ENCODE measurements at regions not wholly inside any gene's neighbourhood (a gene's known extent, or its start where the extent isn't known, plus 50 kb on each side); places are given as distances from the start of the nearest gene placed in this dataset.
"Not testable (repeated sequence)": the region's sequence is repeated elsewhere in the genome, so short reads cannot be mapped to it uniquely, and the experiment has no call there.

GRCh38 chr2:8550937-8551621 lies 130.8 kb upstream of the ID2 start:
- H3K4me1 Mint-ChIP-seq (ENCODE audit: low read depth) = peaks cover 44% of the 10 kb centered on the region
- H3K9me3 Mint-ChIP-seq = no peaks in the 10 kb centered on the region
- H3K36me3 Mint-ChIP-seq (ENCODE audit: low read depth) = no peaks in the 10 kb centered on the region
- H3K27ac Mint-ChIP-seq = peak overlapping the region; percentile 1
- H3K4me3 Mint-ChIP-seq = no peak overlapping the region
- peaks cover 10% of the 10 kb centered on the region for H3K27me3 Mint-ChIP-seq
- intact Hi-C loops (cut with micrococcal nuclease) = no loop called here

DNA sequence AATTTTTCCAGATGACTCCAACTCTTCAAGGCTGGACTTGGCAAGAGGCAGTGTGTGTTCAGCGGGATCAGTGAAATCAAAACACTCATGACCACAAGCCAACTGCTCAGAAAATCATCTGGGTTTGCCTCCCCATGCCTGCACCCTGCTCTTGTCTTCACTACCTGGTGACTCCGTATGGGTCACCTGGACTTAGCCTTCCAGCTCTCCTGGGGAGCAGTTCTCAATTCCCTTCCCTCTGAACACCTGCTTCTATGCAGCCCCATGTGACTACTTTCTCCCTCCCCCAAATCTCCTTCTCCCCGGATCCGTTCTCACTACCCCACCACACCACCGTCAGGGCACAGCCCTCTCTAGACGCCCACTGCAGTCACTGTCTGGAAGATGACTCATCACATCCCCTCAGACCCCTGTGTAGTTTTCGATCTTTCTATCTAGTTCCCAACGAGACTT lies 130.2 kb upstream of the ID2 start:
- intact Hi-C loops (cut with micrococcal nuclease) = no loop called here
- Mint-ChIP-seq H3K27ac (peak overlapping the region; percentile 1), H3K36me3 (ENCODE audit: low read depth) (no peaks in the 10 kb centered on the region), H3K27me3 (peaks cover 10% of the 10 kb centered on the region), H3K9me3 (no peaks in the 10 kb centered on the region), H3K4me1 (ENCODE audit: low read depth) (peaks cover 38% of the 10 kb centered on the region), H3K4me3 (no peak overlapping the region)

DNA sequence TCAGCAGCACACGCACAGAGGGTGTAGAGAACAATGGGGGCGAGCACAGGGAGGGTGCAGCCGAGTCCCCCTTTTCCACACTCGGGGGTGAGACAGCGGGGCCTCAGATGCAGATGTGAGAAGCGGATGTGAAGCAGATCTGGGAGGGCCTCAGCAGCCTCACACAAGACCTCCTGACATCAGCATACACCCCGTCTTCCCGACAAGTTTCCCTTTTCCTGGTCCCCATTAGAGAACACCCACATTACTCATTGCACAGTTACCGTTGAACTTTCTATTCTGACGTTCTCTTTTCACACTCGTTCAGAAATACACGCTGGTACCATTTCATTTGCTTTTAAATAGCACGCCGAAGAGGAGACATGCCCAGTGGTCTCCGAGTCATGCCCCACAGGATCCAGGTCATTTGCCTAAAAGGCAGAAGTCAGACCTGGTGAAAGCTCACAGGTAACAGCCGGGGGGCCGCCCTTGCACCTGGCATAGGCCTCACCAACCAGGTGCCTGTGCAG lies 129.5 kb upstream of the ID2 start:
- peak overlapping the region; percentile 1 for H3K27ac Mint-ChIP-seq
- peaks cover 10% of the 10 kb centered on the region for H3K27me3 Mint-ChIP-seq
- no peaks in the 10 kb centered on the region for H3K36me3 Mint-ChIP-seq (ENCODE audit: low read depth)
- no peaks in the 10 kb centered on the region for H3K9me3 Mint-ChIP-seq
- no peak overlapping the region for H3K4me3 Mint-ChIP-seq
- intact Hi-C loops (cut with micrococcal nuclease) = no loop called here
- H3K4me1 Mint-ChIP-seq (ENCODE audit: low read depth) = peaks cover 31% of the 10 kb centered on the region

GRCh38 chr2:8553643-8554042 lies 128.2 kb upstream of the ID2 start:
- intact Hi-C loops (cut with micrococcal nuclease) = no loop called here
- Mint-ChIP-seq H3K9me3 (peaks cover 8% of the 10 kb centered on the region), H3K27ac (no peak overlapping the region), H3K36me3 (ENCODE audit: low read depth) (no peaks in the 10 kb centered on the region), H3K4me3 (no peak overlapping the region), H3K27me3 (peaks cover 4% of the 10 kb centered on the region), H3K4me1 (ENCODE audit: low read depth) (peaks cover 21% of the 10 kb centered on the region)

DNA sequence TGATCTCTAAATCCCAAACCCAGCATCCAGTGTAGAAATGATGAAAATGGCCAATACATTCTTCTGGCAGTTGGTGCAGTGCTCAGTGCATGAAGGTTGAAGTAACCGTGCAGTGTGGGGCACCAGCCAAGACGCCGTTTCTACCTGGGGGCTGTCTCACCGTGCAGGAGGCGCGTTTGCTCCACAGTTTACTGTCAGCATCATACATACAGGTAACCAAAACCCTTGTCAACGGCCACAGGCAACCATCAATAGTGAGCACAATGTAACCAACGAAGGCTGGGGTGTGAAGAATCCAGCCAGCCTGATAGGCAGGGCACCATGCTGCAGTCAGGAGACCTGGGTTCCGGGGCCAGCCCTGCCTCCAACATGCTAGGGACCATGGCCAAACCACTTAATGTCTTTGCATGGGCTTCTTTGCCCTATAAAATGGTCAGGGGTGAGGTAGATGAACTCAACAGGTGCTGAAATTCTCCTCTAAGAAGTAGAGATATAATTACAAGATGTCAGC lies 127.5 kb upstream of the ID2 start:
- intact Hi-C loops (cut with micrococcal nuclease) = no loop called here
- Mint-ChIP-seq H3K4me3 (no peak overlapping the region), H3K36me3 (ENCODE audit: low read depth) (no peaks in the 10 kb centered on the region), H3K27me3 (peaks cover 2% of the 10 kb centered on the region), H3K4me1 (ENCODE audit: low read depth) (peaks cover 21% of the 10 kb centered on the region), H3K27ac (no peak overlapping the region), H3K9me3 (peaks cover 15% of the 10 kb centered on the region)

DNA sequence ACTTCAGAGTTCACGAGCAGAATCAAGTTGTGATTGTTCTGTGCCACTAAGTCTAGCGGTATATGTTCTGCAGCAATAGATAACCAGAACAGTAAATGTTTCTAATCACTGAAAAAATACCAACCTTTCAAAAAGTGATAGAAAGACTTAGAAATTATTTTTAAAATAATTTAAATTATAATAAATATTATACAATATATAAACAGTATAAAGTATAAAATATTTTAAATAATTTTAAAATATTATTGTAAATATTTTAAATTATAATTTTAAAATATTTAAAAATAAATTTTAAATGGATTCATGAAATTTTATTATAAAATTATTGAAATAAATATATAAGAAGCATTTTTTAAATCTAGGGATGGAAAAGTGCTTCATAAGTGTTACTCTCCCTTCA lies 126.3 kb upstream of the ID2 start:
- Mint-ChIP-seq H3K27ac (no peak overlapping the region), H3K4me1 (ENCODE audit: low read depth) (peaks cover 16% of the 10 kb centered on the region), H3K4me3 (no peak overlapping the region), H3K36me3 (ENCODE audit: low read depth) (no peaks in the 10 kb centered on the region), H3K9me3 (peaks cover 26% of the 10 kb centered on the region), H3K27me3 (peaks cover 2% of the 10 kb centered on the region)
- intact Hi-C loops (cut with micrococcal nuclease) = no loop called here

GRCh38 chr2:8558096-8558495 lies 123.8 kb upstream of the ID2 start:
- H3K36me3 Mint-ChIP-seq (ENCODE audit: low read depth) = no peaks in the 10 kb centered on the region
- H3K27me3 Mint-ChIP-seq = no peaks in the 10 kb centered on the region
- H3K27ac Mint-ChIP-seq = no peak overlapping the region
- H3K4me3 Mint-ChIP-seq = no peak overlapping the region
- intact Hi-C loops (cut with micrococcal nuclease) = no loop called here
- H3K9me3 Mint-ChIP-seq = peaks cover 32% of the 10 kb centered on the region
- no peaks in the 10 kb centered on the region for H3K4me1 Mint-ChIP-seq (ENCODE audit: low read depth)

DNA sequence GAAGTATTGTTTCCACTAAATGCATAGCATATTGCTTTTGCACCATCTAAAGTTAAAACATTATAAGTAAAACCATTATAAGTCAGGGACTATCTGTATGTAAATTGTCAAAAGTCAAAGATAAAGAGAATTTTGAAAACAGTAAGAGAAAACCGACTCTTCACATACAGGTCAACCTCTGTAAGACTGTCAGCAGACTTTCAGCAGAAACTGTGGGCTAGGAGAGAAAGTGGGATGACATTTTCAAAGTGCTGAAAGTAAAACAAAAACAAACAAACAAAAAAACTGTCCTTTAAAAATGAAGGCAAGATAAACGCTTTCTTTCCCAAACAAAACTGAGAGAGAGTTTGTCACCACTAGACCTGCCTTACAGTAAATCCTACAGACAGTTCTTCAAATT lies 122.9 kb upstream of the ID2 start:
- intact Hi-C loops (cut with micrococcal nuclease) = no loop called here
- no peak overlapping the region for H3K27ac Mint-ChIP-seq

GRCh38 chr2:8559805-8560204 lies 122.1 kb upstream of the ID2 start:
- intact Hi-C loops (cut with micrococcal nuclease) = no loop called here
- Mint-ChIP-seq H3K9me3 (peaks cover 32% of the 10 kb centered on the region), H3K36me3 (ENCODE audit: low read depth) (no peaks in the 10 kb centered on the region), H3K4me1 (ENCODE audit: low read depth) (no peaks in the 10 kb centered on the region), H3K4me3 (no peak overlapping the region), H3K27me3 (no peaks in the 10 kb centered on the region), H3K27ac (no peak overlapping the region)

More for the DNA sequence above, 122.9 kb upstream of the ID2 start:
- H3K36me3 Mint-ChIP-seq (ENCODE audit: low read depth) = no peaks in the 10 kb centered on the region
- H3K27me3 Mint-ChIP-seq = no peaks in the 10 kb centered on the region
- peaks cover 32% of the 10 kb centered on the region for H3K9me3 Mint-ChIP-seq
- H3K4me3 Mint-ChIP-seq = no peak overlapping the region
- no peaks in the 10 kb centered on the region for H3K4me1 Mint-ChIP-seq (ENCODE audit: low read depth)

GRCh38 chr2:8561692-8562091 lies 120.2 kb upstream of the ID2 start:
- H3K27me3 Mint-ChIP-seq; H3K27ac Mint-ChIP-seq; H3K36me3 Mint-ChIP-seq (ENCODE audit: low read depth); H3K4me1 Mint-ChIP-seq (ENCODE audit: low read depth); H3K4me3 Mint-ChIP-seq; intact Hi-C loops (cut with micrococcal nuclease): not testable (repeated sequence)
- H3K9me3 Mint-ChIP-seq = peaks cover 32% of the 10 kb centered on the region

- no peak overlapping the region for H3K27ac Mint-ChIP-seq
- H3K4me1 Mint-ChIP-seq (ENCODE audit: low read depth) = peaks cover 2% of the 10 kb centered on the region
- peaks cover 3% of the 10 kb centered on the region for H3K27me3 Mint-ChIP-seq
Observed at GRCh38 chr2:8563814-8564474, 117.9 kb upstream of the ID2 start.

DNA sequence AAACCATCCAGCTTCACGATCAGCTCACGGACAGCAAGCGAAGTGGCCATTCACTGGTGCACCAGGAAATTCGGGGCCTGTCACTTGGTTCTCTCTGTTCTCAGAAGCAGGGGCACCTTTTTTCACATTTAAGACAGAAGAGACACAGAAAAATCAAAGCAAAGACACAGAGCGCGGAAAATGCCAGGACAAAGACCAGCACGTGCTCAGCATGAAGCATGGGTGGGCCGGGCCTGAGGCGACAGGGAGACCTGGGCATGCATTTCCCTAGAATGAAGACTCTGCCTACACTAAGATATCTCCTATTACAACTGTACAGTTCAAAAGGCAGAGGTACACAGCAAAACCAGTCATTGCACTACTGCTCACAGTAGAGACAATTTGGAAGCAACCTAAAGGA lies 117.4 kb upstream of the ID2 start:
- H3K9me3 Mint-ChIP-seq = peaks cover 15% of the 10 kb centered on the region
- peaks cover 8% of the 10 kb centered on the region for H3K27me3 Mint-ChIP-seq
- peaks cover 7% of the 10 kb centered on the region for H3K4me1 Mint-ChIP-seq (ENCODE audit: low read depth)
- no peaks in the 10 kb centered on the region for H3K36me3 Mint-ChIP-seq (ENCODE audit: low read depth)
- intact Hi-C loops (cut with micrococcal nuclease) = no loop called here
- no peak overlapping the region for H3K27ac Mint-ChIP-seq
- H3K4me3 Mint-ChIP-seq = no peak overlapping the region

More at GRCh38 chr2:8563814-8564474, 117.9 kb upstream of the ID2 start:
- peaks cover 21% of the 10 kb centered on the region for H3K9me3 Mint-ChIP-seq
- no peak overlapping the region for H3K4me3 Mint-ChIP-seq
- H3K36me3 Mint-ChIP-seq (ENCODE audit: low read depth) = no peaks in the 10 kb centered on the region
- intact Hi-C loops (cut with micrococcal nuclease) = no loop called here

DNA sequence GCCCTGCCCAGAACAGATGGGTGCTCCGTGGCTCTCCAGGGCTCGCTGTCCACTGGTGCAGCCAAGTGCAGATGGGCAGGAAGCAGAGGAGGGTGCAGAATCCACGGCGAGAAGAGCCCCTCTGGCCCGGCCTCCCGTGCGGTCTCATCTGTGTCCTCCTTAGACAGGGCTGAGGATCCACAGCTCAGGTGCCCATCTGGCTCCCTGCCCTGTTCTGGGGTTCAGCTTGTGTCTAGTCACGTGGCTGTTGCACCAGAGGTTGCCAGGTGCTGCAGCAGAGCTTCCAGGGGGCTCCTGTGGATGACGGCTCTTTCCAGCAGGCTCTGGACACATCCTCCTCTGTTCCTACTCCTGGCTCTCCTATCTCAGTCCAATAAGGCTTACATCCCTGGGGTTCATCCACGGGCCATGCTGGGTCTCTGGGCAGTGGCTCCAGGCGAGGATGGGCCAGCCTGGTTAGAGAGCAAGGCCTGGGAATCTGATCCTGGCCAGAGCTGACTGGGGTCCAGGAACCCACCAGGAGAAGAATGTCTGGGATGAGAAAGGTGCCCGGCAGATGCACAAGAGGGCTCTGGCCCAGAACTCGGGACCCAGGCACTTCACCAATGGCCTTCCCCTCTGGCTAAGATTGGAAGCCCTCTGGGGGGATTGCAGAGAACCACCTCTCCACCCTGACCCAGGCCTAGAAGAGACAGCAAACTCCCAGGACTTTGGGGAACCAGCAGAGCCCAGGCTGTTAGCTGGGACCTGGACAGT lies 116.3 kb upstream of the ID2 start:
- no peak overlapping the region for H3K27ac Mint-ChIP-seq

DNA sequence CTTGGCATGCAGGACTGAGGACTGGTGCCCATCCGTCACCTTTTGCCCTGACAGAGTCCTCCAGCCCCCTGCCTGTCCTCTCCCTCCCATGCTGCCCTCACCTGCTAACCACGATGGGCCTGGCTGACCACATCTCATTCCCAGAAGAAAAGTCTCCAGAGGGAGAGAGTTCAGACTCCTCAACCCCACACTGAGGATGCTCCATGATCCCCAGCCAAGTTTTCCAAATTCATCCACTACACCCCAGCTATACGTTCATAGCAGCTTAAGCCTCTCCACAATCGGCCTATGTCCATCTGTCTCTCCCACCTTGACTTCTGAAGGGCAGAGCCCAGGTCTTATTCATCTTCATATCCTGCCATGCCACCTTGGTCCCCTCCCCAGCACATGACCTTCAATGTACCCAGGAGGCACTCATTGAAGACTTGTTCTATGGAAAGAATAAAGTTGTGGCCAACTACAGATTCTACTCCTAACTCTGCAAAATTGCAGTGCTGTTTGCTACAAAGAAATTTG lies 115.6 kb upstream of the ID2 start:
- Mint-ChIP-seq H3K36me3 (ENCODE audit: low read depth) (no peaks in the 10 kb centered on the region), H3K27me3 (peaks cover 17% of the 10 kb centered on the region), H3K4me1 (ENCODE audit: low read depth) (peaks cover 11% of the 10 kb centered on the region), H3K9me3 (no peaks in the 10 kb centered on the region), H3K4me3 (no peak overlapping the region), H3K27ac (no peak overlapping the region)
- intact Hi-C loops (cut with micrococcal nuclease) = no loop called here

More for the DNA sequence above, 116.3 kb upstream of the ID2 start:
- Mint-ChIP-seq H3K27me3 (peaks cover 15% of the 10 kb centered on the region), H3K36me3 (ENCODE audit: low read depth) (no peaks in the 10 kb centered on the region), H3K4me3 (no peak overlapping the region), H3K4me1 (ENCODE audit: low read depth) (peaks cover 11% of the 10 kb centered on the region), H3K9me3 (peaks cover 6% of the 10 kb centered on the region)
- intact Hi-C loops (cut with micrococcal nuclease) = no loop called here

Data from dendritic cell treated with granulocyte-macrophage colony-stimulating factor and Interleukin-4, amounts not matched to agents 40 ng/mL and 50 ng/mL, for 4 days (primary cell).